ENCODE measurements at regions not wholly inside any gene's neighbourhood (a gene's known extent, or its start where the extent isn't known, plus 50 kb on each side); places are given as distances from the start of the nearest gene placed in this dataset.

- TF ChIP-seq CTCF (IDR thresholded peaks at IDR 0.05) (no peak), POLR2A (IDR thresholded peaks at IDR 0.05) (no peak), POLR2AphosphoS5 (IDR thresholded peaks at IDR 0.05) (no peak)
These were observed 209.6 kb upstream of the DTNBP1 start for GRCh38 chr6:15872241-15873103.

Data from prostate gland (tissue), 2 donors.